Fibroblast of villous mesenchyme (primary cell): ENCODE measurements at regions not wholly inside any gene's neighbourhood (a gene's known extent, or its start where the extent isn't known, plus 50 kb on each side); places are given as distances from the start of the nearest gene placed in this dataset.

ENCODE experiments used
- DNase-seq: peaks from one replicate; pipeline ENCODE4 v3.0.0-alpha.2; 2010; ENCODE audit warnings: low read depth
- H3K4me3 ChIP-seq: 2 replicates; pipeline ENCODE4 v1.5.1; 2011; ENCODE audit warnings: low read depth, mild to moderate bottlenecking, low read length
- TF ChIP-seq, protein P1 (sequence below): IDR thresholded peaks from 2 replicates; pipeline ENCODE4 v1.5.1; 2012; ENCODE audit warnings: low read depth, mild to moderate bottlenecking, low read length; ENCODE audit not compliant: insufficient read depth

DNA sequence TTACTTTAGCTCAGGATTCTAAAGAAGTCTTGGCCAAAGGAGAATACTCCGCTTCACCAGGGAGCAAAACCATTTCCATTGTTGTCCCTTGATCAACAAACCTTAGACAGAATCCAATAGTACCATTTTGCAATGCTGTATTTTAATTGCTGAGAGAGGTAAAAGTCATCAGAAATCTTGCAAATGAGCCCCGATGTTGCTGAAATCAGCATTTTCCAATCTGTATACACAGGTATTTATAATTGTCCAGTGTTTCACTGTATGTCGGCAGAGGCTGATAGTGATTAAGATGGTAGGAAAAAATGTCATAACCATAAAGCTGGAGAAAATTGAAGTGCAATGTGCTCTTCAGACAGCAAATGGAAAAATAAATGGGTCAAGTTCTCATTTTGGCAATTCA is 170.0 kb upstream of the ARL4C start:
- TF ChIP-seq, protein P1, sequence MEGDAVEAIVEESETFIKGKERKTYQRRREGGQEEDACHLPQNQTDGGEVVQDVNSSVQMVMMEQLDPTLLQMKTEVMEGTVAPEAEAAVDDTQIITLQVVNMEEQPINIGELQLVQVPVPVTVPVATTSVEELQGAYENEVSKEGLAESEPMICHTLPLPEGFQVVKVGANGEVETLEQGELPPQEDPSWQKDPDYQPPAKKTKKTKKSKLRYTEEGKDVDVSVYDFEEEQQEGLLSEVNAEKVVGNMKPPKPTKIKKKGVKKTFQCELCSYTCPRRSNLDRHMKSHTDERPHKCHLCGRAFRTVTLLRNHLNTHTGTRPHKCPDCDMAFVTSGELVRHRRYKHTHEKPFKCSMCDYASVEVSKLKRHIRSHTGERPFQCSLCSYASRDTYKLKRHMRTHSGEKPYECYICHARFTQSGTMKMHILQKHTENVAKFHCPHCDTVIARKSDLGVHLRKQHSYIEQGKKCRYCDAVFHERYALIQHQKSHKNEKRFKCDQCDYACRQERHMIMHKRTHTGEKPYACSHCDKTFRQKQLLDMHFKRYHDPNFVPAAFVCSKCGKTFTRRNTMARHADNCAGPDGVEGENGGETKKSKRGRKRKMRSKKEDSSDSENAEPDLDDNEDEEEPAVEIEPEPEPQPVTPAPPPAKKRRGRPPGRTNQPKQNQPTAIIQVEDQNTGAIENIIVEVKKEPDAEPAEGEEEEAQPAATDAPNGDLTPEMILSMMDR = no peak
- DNase-seq = no peak
- H3K4me3 ChIP-seq = no peak overlapping the region

DNA sequence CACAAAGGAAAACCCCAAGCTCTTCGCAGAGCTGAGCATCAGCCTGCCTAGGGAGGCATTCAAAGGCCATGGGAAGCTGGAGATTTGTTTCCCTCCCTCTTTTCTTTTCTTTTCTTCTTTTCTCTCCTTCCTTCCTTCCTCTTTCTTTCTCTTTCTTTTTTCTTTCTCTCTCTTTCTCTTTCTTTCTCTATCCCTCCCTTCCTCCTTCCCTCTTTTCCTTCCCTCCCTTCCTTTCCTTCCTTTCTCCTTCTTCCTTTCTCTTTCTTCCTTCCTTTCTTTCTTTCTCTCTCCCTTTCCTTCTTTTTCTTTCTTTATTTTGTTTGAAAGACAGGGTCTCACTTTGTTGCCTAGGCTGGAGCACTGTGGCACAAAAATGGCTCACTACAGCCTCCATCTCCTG is 168.4 kb upstream of the ARL4C start:
- no peak overlapping the region for H3K4me3 ChIP-seq
- TF ChIP-seq, protein P1 = no peak
- no peak for DNase-seq

DNA sequence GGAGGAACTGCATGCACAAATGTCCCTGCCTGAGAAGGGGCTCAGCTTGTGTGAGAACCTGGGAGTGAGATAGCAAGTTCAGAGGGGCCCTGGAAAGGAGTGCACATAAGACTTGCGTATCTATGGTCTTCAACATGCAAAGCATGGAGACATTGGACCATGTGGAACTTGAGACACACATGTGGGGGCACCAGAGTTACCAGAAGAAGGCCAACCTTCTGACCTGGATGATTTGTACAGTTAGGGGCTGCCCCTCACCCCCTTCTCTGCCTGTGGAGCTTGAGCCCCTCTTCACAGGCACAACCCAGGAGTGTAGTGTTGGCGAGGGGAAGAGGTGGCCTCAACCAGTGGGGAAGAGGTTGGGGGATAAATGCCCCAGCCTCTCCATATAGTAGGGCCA is 165.0 kb upstream of the ARL4C start:
- TF ChIP-seq, protein P1 = no peak
- H3K4me3 ChIP-seq = no peak overlapping the region
- no peak for DNase-seq

DNA sequence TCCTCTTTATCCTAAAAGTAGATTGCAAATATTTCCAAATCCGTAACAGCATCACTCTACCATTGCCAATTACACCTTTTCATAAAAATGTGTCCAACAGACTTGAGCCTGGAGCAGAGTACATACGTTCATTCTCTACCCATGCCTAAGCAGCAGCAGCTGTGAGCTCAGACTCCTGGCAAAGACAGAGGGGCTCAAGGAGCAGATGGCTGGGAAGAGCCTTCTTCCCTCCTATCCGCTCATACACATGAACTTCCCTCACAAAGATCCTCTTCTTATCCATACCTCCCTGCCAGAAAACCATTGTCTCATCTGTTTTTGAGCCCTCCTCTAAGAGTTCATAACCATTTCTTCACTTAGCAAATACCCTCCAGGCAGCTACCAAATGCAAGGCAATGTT is 164.3 kb upstream of the ARL4C start:
- TF ChIP-seq, protein P1 = no peak
- DNase-seq = no peak
- H3K4me3 ChIP-seq = no peak overlapping the region

DNA sequence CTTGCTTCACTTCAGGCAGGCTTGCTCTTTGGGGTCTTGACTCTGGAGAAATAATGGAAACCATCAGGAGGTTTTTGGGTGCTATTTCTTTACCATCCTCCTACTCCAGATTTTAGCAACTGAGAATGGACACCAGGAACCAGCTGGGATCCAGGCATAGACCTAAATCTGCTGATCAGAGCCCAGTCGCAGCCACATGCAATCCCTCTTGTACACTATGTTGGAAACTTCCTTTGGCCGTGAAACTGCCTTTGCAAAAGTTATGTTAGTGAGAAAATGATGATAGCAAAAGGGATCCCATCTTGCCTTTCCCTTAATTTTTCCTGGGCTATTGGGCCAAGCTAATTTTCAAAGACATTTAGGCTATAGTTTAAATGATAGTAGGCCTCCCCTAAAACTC is 158.8 kb upstream of the ARL4C start:
- TF ChIP-seq, protein P1 = no peak
- no peak for DNase-seq
- no peak overlapping the region for H3K4me3 ChIP-seq

DNA sequence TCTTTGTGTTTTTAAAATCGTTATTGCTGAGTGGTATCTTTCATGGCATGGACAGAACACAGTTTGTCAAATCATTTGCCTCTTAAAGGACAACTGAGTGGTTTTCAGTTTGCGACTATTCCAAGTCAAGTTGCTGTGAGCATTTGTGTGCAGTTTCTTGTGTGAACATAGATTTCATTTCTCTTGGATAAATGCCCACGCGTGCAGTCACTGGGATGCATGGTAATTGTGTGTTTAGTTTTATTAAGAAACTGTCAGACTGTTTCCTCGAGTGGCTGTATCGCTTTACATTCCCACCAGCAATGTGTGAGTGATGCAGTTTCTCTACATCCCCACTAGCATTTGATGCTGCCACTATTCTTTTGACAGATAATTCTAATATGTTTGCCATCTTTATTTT is 154.0 kb upstream of the ARL4C start:
- TF ChIP-seq, protein P1 = no peak
- no peak overlapping the region for H3K4me3 ChIP-seq
- no peak for DNase-seq

DNA sequence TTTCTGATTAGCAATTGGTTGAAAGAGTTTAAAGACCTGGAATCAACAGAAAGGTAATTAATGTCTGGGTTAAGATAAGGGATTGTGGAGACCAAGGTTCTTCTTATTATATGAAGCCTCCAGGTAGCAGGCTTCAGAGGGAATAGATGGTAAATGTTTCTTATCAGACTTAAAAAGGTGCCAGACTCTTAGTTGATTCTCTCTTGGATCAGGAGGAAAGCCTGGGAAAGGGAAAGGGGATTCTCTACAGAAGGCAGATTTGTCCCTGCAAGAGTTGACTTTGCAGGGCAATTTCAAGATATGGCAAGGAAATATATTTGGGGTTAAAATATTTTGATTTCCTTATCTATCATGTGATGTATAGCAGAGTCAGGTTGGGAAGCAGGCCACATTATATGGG is 153.1 kb upstream of the ARL4C start:
- DNase-seq = no peak
- TF ChIP-seq, protein P1 = no peak
- H3K4me3 ChIP-seq = no peak overlapping the region
